Keratinocyte (primary cell): ENCODE measurements at regions not wholly inside any gene's neighbourhood (a gene's known extent, or its start where the extent isn't known, plus 50 kb on each side); places are given as distances from the start of the nearest gene placed in this dataset.

Experiments
- CTCF ChIP-seq, 3 experiments: IDR thresholded peaks in 1 of 3; conservative IDR thresholded peaks in 1 of 3; optimal IDR thresholded peaks in 1 of 3; 2 replicates in 2 of 3; 3 replicates in 1 of 3; pipeline versions ENCODE3 to v1.5.1; 2011; ENCODE audit warnings: low read length in 3 of 3, mild to moderate bottlenecking in 3 of 3, moderate library complexity in 2 of 3, control low read depth in 1 of 3, inconsistent platforms in 1 of 3; ENCODE audit not compliant: insufficient read depth in 2 of 3; ENCODE audit errors: extremely low read depth in 1 of 3
- EZH2 ChIP-seq: IDR thresholded peaks from one replicate; pipeline ENCODE4 v1.6.1; 2012; ENCODE audit warnings: inconsistent platforms, mild to moderate bottlenecking, low read length, moderate library complexity

GRCh38 chr16:52351451-52351850 is 195.5 kb downstream of the TOX3 start:
- TF ChIP-seq CTCF (optimal IDR thresholded peaks at IDR 0.05 in 1 of 3, IDR thresholded peaks at IDR 0.05 in 1 of 3, conservative IDR thresholded peaks at IDR 0.05 in 1 of 3; ENCODE audit: extremely low read depth in 1 of 3, insufficient read depth in 2 of 3, low read length in 3 of 3), result no peak
- no peak for TF ChIP-seq EZH2
